ENCODE measurements at regions not wholly inside any gene's neighbourhood (a gene's known extent, or its start where the extent isn't known, plus 50 kb on each side); places are given as distances from the start of the nearest gene placed in this dataset.

- Histone ChIP-seq H3K27ac (no peak overlapping the region), H3K36me3 (no peaks in the 10 kb centered on the region), H3K4me3 (ENCODE audit: low read depth in 1 of 2, low read length in 1 of 2) (no peak overlapping the region), H3K27me3 (peaks cover 10% of the 10 kb centered on the region), H3K9me3 (no peaks in the 10 kb centered on the region), H3K4me1 (ENCODE audit: control insufficient read depth in 1 of 2, insufficient read depth in 1 of 2, low read depth in 1 of 2, low read length in 1 of 2) (peaks cover 12 to 32% of the 10 kb centered on the region in 2 experiments)
- no peak for TF ChIP-seq CTCF (IDR thresholded peaks at IDR 0.05)
Observed at GRCh38 chr16:86974120-86974519, 343.1 kb downstream of the C16orf95 start.

GRCh38 chr16:86975445-86975844, 341.7 kb downstream of the C16orf95 start:
- TF ChIP-seq CTCF (IDR thresholded peaks at IDR 0.05) = no peak
- no peak overlapping the region for H3K4me3 ChIP-seq (ENCODE audit: low read depth in 1 of 2, low read length in 1 of 2)
- H3K27me3 ChIP-seq = peaks cover 13% of the 10 kb centered on the region
- H3K9me3 ChIP-seq = no peaks in the 10 kb centered on the region
- H3K4me1 ChIP-seq (ENCODE audit: control insufficient read depth in 1 of 2, insufficient read depth in 1 of 2, low read depth in 1 of 2, low read length in 1 of 2) = peaks cover 8 to 21% of the 10 kb centered on the region in 2 experiments
- H3K36me3 ChIP-seq = no peaks in the 10 kb centered on the region
- no peak overlapping the region for H3K27ac ChIP-seq

- Histone ChIP-seq H3K4me1 (ENCODE audit: control insufficient read depth in 1 of 2, insufficient read depth in 1 of 2, low read depth in 1 of 2, low read length in 1 of 2) (peaks cover 0 to 6% of the 10 kb centered on the region in 2 experiments), H3K4me3 (ENCODE audit: low read depth in 1 of 2, low read length in 1 of 2) (no peak overlapping the region), H3K27me3 (peaks cover 13% of the 10 kb centered on the region), H3K27ac (no peak overlapping the region), H3K9me3 (no peaks in the 10 kb centered on the region), H3K36me3 (no peaks in the 10 kb centered on the region)
- no peak for TF ChIP-seq CTCF (IDR thresholded peaks at IDR 0.05)
Observed at GRCh38 chr16:86977076-86977676, 340.0 kb downstream of the C16orf95 start.

- H3K4me3 ChIP-seq (ENCODE audit: low read depth in 1 of 2, low read length in 1 of 2) = no peak overlapping the region
- no peaks in the 10 kb centered on the region for H3K36me3 ChIP-seq
- no peaks in the 10 kb centered on the region for H3K9me3 ChIP-seq
- no peak overlapping the region for H3K27ac ChIP-seq
- no peak for TF ChIP-seq CTCF (IDR thresholded peaks at IDR 0.05)
- peaks cover 0 to 6% of the 10 kb centered on the region in 2 experiments for H3K4me1 ChIP-seq (ENCODE audit: control insufficient read depth in 1 of 2, insufficient read depth in 1 of 2, low read depth in 1 of 2, low read length in 1 of 2)
- peaks cover 13% of the 10 kb centered on the region for H3K27me3 ChIP-seq
Observed at GRCh38 chr16:86978445-86979030, 338.7 kb downstream of the C16orf95 start.

GRCh38 chr16:86979061-86979460, 338.1 kb downstream of the C16orf95 start:
- Histone ChIP-seq H3K4me3 (ENCODE audit: low read depth in 1 of 2, low read length in 1 of 2) (no peak overlapping the region), H3K4me1 (ENCODE audit: control insufficient read depth in 1 of 2, insufficient read depth in 1 of 2, low read depth in 1 of 2, low read length in 1 of 2) (peaks cover 0 to 6% of the 10 kb centered on the region in 2 experiments), H3K27me3 (peaks cover 8% of the 10 kb centered on the region), H3K36me3 (no peaks in the 10 kb centered on the region), H3K27ac (no peak overlapping the region), H3K9me3 (no peaks in the 10 kb centered on the region)
- no peak for TF ChIP-seq CTCF (IDR thresholded peaks at IDR 0.05)

All from neutrophil (primary cell).